ENCODE measurements at regions not wholly inside any gene's neighbourhood (a gene's known extent, or its start where the extent isn't known, plus 50 kb on each side); places are given as distances from the start of the nearest gene placed in this dataset.

- no peak for TF ChIP-seq CTCF (IDR thresholded peaks at IDR 0.05; ENCODE audit: insufficient read depth, low read depth, low read length)
- DNase-seq (ENCODE audit: low read depth), result no peak
- H3K4me3 ChIP-seq (ENCODE audit: low read depth, low read length), result no peak overlapping the region
Observed at GRCh38 chr11:15605094-15605493, 490.4 kb downstream of the INSC start.

DNA sequence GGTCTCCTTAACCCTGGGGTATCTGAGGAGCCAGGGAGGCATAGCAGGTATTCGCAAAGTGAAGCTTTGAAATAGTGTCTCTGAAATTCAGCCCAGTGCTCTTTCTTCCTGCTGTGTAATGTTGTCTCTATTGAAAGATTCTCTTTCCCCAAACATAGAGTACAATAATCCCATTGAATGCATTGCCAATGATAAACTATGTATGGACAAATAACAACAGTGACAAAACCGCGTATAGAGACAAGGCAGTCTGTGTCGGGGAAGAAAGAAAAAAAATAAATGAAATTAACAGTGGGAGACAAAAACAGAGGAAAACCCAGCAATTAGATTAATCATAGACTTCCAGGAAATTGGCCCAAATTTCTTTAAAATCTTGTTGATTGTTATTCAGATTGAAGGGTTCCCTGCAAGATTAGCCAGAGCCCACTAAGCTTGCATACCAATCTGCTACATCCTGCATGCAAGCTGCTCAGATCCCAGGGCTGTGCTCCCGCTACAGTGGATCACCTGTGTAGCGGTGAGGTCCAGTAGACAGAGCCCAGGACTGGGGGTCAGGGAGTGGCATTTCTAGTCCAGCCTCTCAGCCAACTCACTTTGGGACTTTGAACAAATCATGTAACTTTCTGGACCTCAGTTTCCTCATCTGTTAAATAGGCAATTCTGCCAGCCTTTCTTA is 492.8 kb downstream of the INSC start:
- no peak for DNase-seq (ENCODE audit: low read depth)
- TF ChIP-seq CTCF (IDR thresholded peaks at IDR 0.05; ENCODE audit: insufficient read depth, low read depth, low read length), result no peak
- no peak overlapping the region for H3K4me3 ChIP-seq (ENCODE audit: low read depth, low read length)

GRCh38 chr11:15609445-15609844 is 494.7 kb downstream of the INSC start:
- no peak overlapping the region for H3K4me3 ChIP-seq (ENCODE audit: low read depth, low read length)
- DNase-seq (ENCODE audit: low read depth), result no peak
- no peak for TF ChIP-seq CTCF (IDR thresholded peaks at IDR 0.05; ENCODE audit: insufficient read depth, low read depth, low read length)

GRCh38 chr11:15610881-15611280 is 496.2 kb downstream of the INSC start:
- H3K4me3 ChIP-seq (ENCODE audit: low read depth, low read length), result no peak overlapping the region
- no peak for TF ChIP-seq CTCF (IDR thresholded peaks at IDR 0.05; ENCODE audit: insufficient read depth, low read depth, low read length)

GRCh38 chr11:15613251-15613650 is 498.5 kb downstream of the INSC start:
- TF ChIP-seq CTCF (IDR thresholded peaks at IDR 0.05; ENCODE audit: insufficient read depth, low read depth, low read length), result no peak
- peak; percentile 59 for DNase-seq (ENCODE audit: low read depth)
- no peak overlapping the region for H3K4me3 ChIP-seq (ENCODE audit: low read depth, low read length)

More at GRCh38 chr11:15610881-15611280, 496.2 kb downstream of the INSC start:
- no peak for DNase-seq (ENCODE audit: low read depth)

- DNase-seq (ENCODE audit: low read depth), result no peak
- no peak for TF ChIP-seq CTCF (IDR thresholded peaks at IDR 0.05; ENCODE audit: insufficient read depth, low read depth, low read length)
- H3K4me3 ChIP-seq (ENCODE audit: low read depth, low read length), result no peak overlapping the region
Observed at GRCh38 chr11:15613789-15614188, 499.1 kb downstream of the INSC start.
